Spleen (tissue), 11 donors: ENCODE measurements at regions not wholly inside any gene's neighbourhood (a gene's known extent, or its start where the extent isn't known, plus 50 kb on each side); places are given as distances from the start of the nearest gene placed in this dataset.

Experiments used
- DNase-seq: peaks from one replicate; pipeline ENCODE4 v3.0.0-alpha.2; 2020
- H3K27ac ChIP-seq, 8 donors: fragments of 200-600 bp; sonication (generic) in 7 of 8; 1 replicate in 4 of 8; 2 replicates in 4 of 8; pipeline versions ENCODE4 v1.5.0 to v1.8.0; 2016 to 2021; ENCODE audit warnings: inconsistent platforms in 4 of 8, mild to moderate bottlenecking in 4 of 8, moderate library complexity in 1 of 8
- H3K27me3 ChIP-seq, 7 donors: fragments of 200-600 bp; sonication (generic) in 6 of 7; replicated peaks in 1 of 7; 1 replicate in 4 of 7; 2 replicates in 3 of 7; pipeline versions ENCODE4 v1.5.0 to v1.8.0; 2016 to 2021; ENCODE audit warnings: inconsistent platforms in 3 of 7, mild to moderate bottlenecking in 1 of 7
- H3K36me3 ChIP-seq, 6 donors: fragments of 200-600 bp; sonication (generic) in 5 of 6; 1 replicate in 4 of 6; 2 replicates in 2 of 6; pipeline versions ENCODE4 v1.5.0 to v1.8.0; 2016 to 2021; ENCODE audit warnings: inconsistent platforms in 2 of 6
- H3K4me1 ChIP-seq, 6 donors: fragments of 200-600 bp; sonication (generic) in 5 of 6; 1 replicate in 3 of 6; 2 replicates in 3 of 6; pipeline versions ENCODE4 v1.5.0 to v1.8.0; 2016 to 2021; ENCODE audit warnings: inconsistent platforms in 3 of 6
- H3K4me3 ChIP-seq, 8 donors: fragments of 200-600 bp; sonication (generic) in 7 of 8; 1 replicate in 4 of 8; 2 replicates in 4 of 8; pipeline versions ENCODE4 v1.5.0 to v1.8.0; 2016 to 2021; ENCODE audit warnings: inconsistent platforms in 4 of 8, mild to moderate bottlenecking in 4 of 8, moderate library complexity in 2 of 8
- H3K9me3 ChIP-seq, 8 donors: fragments of 200-600 bp; sonication (generic) in 7 of 8; 1 replicate in 4 of 8; 2 replicates in 4 of 8; pipeline versions ENCODE4 v1.5.0 to v1.8.0; 2016 to 2021; ENCODE audit warnings: inconsistent platforms in 4 of 8
- POLR2A ChIP-seq, 3 donors: fragments of 450-650 bp; IDR thresholded peaks; one replicate each; pipeline ENCODE4 v1.5.1; 2017; ENCODE audit warnings: antibody characterized with exemption in 3 of 3, mild to moderate bottlenecking in 1 of 3
- POLR2AphosphoS5 ChIP-seq, 3 donors: sonication (generic); formaldehyde crosslinking; IDR thresholded peaks; one replicate each; pipeline ENCODE4 v1.5.1; 2017; ENCODE audit warnings: antibody characterized with exemption in 3 of 3
- WGBS, 5 donors: extraction: QIAGEN DNeasy Blood & Tissue Kit in 3 of 5; methylation state at CpG; one replicate each; pipeline versions ENCODE4 v1.1.5 to v1.1.7; 2013 to 2018; 5-methylcytosine and 5-hydroxymethylcytosine counted together
- intact Hi-C: fragments of 100-400 bp; cut with DNase I; formaldehyde crosslinking; loops from one replicate; pipeline ENCODE4 v1.15.0; 2023; ENCODE audit warnings: low total_unique reads
- TF ChIP-seq, protein P1 (sequence below), 11 experiments: fragments of 200-600 bp in 7 of 11; fragments of 450-650 bp in 4 of 11; sonication (generic) in 4 of 11; IDR thresholded peaks in 8 of 11; conservative IDR thresholded peaks in 3 of 11; 1 replicate in 7 of 11; 2 replicates in 4 of 11; pipeline versions ENCODE4 v1.4.0 to v1.8.0; 2016 to 2021; ENCODE audit warnings: antibody characterized with exemption in 11 of 11, inconsistent platforms in 4 of 11, mild to moderate bottlenecking in 1 of 11
- donor health status: healthy with polysubstance abuse.
- donor health status: DM: no; HTN: no; CAD: no; lungs with moderate emphysema.
- donor health status: DM: no; HTN: no; CAD: no.
- donor health status: Bipolar disorder and iron deficiency.
- donor health status: healthy.
- donor health status: DM: no; HTN: no; CAD: no.
- donor health status: DM: yes; HTN: yes; CAD: no.

DNA sequence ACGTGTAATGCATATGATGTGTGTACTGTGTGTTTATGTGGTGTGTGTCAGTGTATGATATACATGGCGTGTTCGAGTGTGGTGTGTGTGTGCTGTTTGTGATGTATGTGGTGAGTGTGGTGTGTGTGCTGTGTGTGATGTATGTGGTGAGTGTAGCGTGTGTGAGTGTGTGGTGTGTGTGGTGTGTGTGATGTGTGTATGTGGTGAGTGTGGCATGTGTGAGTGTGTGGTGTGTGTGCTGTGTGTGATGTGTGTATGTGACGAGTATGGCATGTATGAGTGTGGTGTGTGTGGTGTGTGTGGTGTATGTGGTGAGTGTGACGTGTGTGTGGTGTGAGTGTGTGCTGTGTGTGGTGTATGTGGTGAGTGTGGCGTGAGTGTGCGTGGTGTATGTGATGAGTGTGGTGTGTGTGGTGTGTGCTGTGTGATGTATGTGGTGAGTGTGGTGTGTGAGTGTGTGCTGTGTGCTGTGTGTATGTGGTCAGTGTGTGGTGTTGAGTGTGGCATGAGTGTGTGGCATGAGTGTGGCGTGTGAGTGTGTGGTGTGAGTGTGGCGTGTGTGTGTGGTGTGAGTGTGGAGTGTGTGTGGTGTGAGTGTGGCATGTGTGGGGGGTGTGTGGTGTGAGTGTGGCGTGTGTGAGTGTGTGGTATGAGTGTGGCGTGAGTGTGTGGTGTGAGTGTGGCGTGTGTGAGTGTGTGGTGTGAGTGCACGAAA, 56.8 kb upstream of the CKS2 start:
- H3K36me3 ChIP-seq, result no peaks in the 10 kb centered on the region
- peaks cover 0 to 12% (median 2%) of the 10 kb centered on the region in 8 donors for H3K9me3 ChIP-seq
- H3K4me3 ChIP-seq, result no peak overlapping the region
- no peaks in the 10 kb centered on the region for H3K27me3 ChIP-seq
- H3K27ac ChIP-seq, result no peak overlapping the region
- no peaks in the 10 kb centered on the region for H3K4me1 ChIP-seq
- TF ChIP-seq POLR2A (IDR thresholded peaks at IDR 0.05), result no peak
- TF ChIP-seq, protein P1, sequence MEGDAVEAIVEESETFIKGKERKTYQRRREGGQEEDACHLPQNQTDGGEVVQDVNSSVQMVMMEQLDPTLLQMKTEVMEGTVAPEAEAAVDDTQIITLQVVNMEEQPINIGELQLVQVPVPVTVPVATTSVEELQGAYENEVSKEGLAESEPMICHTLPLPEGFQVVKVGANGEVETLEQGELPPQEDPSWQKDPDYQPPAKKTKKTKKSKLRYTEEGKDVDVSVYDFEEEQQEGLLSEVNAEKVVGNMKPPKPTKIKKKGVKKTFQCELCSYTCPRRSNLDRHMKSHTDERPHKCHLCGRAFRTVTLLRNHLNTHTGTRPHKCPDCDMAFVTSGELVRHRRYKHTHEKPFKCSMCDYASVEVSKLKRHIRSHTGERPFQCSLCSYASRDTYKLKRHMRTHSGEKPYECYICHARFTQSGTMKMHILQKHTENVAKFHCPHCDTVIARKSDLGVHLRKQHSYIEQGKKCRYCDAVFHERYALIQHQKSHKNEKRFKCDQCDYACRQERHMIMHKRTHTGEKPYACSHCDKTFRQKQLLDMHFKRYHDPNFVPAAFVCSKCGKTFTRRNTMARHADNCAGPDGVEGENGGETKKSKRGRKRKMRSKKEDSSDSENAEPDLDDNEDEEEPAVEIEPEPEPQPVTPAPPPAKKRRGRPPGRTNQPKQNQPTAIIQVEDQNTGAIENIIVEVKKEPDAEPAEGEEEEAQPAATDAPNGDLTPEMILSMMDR (IDR thresholded peaks at IDR 0.05 in 8 of 11, conservative IDR thresholded peaks at IDR 0.05 in 3 of 11), result no peak
- WGBS, 5 donors, result 84 to 91% (median 87%) methylated on average over 14 of the region's 14 CpGs
- intact Hi-C loops, result no loop called here
- DNase-seq, result no peak

DNA sequence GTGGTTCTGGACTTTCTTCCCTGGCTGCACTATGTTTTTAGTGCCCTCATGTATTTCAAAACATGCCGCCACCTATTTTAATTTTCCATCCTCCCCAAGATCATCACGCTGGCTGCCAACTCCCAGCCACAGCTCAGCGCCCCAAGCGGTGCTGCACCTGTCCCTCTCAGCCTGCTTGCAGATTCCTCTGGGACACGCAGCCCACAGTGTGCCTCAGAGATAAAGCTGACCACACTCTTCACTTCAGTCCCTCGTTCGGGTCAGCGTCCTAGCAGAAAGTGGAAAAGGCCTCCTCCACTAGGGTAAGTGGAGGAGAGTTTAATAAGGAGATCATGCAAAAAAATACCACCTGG, 56.2 kb upstream of the CKS2 start:
- Histone ChIP-seq H3K27me3 (no peaks in the 10 kb centered on the region), H3K27ac (no peak overlapping the region), H3K36me3 (no peaks in the 10 kb centered on the region), H3K9me3 (peaks cover 0 to 12% (median 2%) of the 10 kb centered on the region in 8 donors), H3K4me1 (no peaks in the 10 kb centered on the region), H3K4me3 (no peak overlapping the region)
- TF ChIP-seq POLR2AphosphoS5 (IDR thresholded peaks at IDR 0.05) (no peak), POLR2A (IDR thresholded peaks at IDR 0.05) (no peak)
- TF ChIP-seq, protein P1 (IDR thresholded peaks at IDR 0.05 in 8 of 11, conservative IDR thresholded peaks at IDR 0.05 in 3 of 11), result no peak
- intact Hi-C loops, result no loop called here
- 72 to 87% (median 81%) methylated on average over 8 of the region's 8 CpGs for WGBS, 5 donors
- no peak for DNase-seq

DNA sequence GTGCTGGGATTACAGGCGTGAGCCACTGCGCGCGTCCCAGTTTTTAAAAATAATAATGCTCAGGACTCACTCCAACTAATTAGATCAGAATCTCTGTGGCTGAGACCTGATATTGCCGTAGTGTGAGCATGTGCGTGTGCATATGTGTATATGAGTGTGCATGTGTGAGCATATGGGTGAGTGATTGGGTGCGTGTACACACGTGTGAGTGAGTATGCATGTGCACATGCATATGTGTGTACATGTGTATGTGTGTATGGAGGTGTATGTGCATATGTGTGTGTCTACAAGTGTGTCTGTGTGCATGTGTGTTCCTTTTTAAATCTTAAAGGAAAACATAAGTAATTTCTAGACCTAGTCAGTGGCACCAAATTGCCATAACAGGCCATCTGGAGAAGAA, 54.8 kb upstream of the CKS2 start:
- H3K27ac ChIP-seq, result no peak overlapping the region
- H3K36me3 ChIP-seq, result no peaks in the 10 kb centered on the region
- intact Hi-C loops, result no loop called here
- 95 to 99% (median 97%) methylated on average over 8 of the region's 8 CpGs for WGBS, 5 donors
- H3K27me3 ChIP-seq, result no peaks in the 10 kb centered on the region
- peaks cover 0 to 12% (median 2%) of the 10 kb centered on the region in 8 donors for H3K9me3 ChIP-seq
- no peaks in the 10 kb centered on the region for H3K4me1 ChIP-seq
- no peak for DNase-seq
- TF ChIP-seq, protein P1 (IDR thresholded peaks at IDR 0.05 in 8 of 11, conservative IDR thresholded peaks at IDR 0.05 in 3 of 11), result no peak
- TF ChIP-seq POLR2AphosphoS5 (IDR thresholded peaks at IDR 0.05) (no peak), POLR2A (IDR thresholded peaks at IDR 0.05) (no peak)
- no peak overlapping the region for H3K4me3 ChIP-seq

DNA sequence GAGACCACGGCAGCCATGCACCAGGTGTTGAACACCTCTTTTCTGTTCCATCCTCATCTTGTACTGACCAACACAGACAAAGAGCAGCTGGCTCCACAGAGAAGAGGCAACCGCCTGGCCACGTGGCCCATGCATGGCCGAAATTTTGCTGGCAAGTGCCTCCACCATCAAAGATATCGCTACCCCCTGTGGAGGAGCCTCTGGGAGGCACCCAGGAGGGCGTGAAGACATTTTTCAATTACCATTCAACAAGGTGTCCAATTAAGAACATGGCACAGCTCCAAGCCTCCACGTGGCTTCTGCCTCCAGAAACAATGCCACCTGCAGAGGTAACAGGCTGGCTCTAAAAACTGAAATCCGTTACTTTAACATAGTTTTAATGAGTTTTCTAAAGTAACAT, 54.4 kb upstream of the CKS2 start:
- 68 to 88% (median 86%) methylated on average over 8 of the region's 8 CpGs for WGBS, 5 donors

More for the DNA sequence above, 54.4 kb upstream of the CKS2 start:
- no peak for DNase-seq
- no peak for TF ChIP-seq POLR2AphosphoS5 (IDR thresholded peaks at IDR 0.05)
- TF ChIP-seq, protein P1 (IDR thresholded peaks at IDR 0.05 in 8 of 11, conservative IDR thresholded peaks at IDR 0.05 in 3 of 11), result no peak
- TF ChIP-seq POLR2A (IDR thresholded peaks at IDR 0.05), result no peak
- no peaks in the 10 kb centered on the region for H3K4me1 ChIP-seq
- no peak overlapping the region for H3K4me3 ChIP-seq
- H3K36me3 ChIP-seq, result no peaks in the 10 kb centered on the region
- no peaks in the 10 kb centered on the region for H3K27me3 ChIP-seq
- no peak overlapping the region for H3K27ac ChIP-seq
- peaks cover 0 to 12% (median 2%) of the 10 kb centered on the region in 8 donors for H3K9me3 ChIP-seq
- intact Hi-C loops, result no loop called here
